AML-193 (cell line): ENCODE measurements at regions not wholly inside any gene's neighbourhood (a gene's known extent, or its start where the extent isn't known, plus 50 kb on each side); places are given as distances from the start of the nearest gene placed in this dataset.
A peak's percentile ranks its signal among the peaks of the same experiment; 100 is the strongest.
"Not testable (repeated sequence)": the region's sequence is repeated elsewhere in the genome, so short reads cannot be mapped to it uniquely, and the experiment has no call there.

Source experiments
- DNase-seq, 2 experiments: peaks; one replicate each; lab custom pipeline; 2025; lab: John Stamatoyannopoulos, UW

GRCh38 chr4:147160908-147161513, 215.3 kb upstream of the TTC29 start:
- DNase-seq: peak; percentile 18 to 42

DNA sequence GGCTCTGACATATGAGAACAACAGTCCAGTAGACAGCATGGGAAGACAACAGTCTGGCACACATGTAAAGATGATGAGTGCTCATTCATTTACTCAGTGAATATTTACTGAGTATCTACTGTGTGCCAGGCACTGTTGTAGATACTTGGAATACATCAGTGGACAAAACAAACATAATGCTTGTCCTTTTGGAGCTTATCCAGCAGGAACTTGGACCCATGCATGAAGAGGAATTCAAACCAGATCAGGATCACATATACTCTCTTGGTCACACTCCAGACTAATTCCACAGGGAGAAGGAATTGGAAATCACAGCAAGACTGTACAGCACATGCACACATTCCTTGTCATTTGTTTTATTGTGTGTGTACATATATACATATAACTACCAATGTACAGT, 217.6 kb upstream of the TTC29 start:
- DNase-seq: no peak

GRCh38 chr4:147168200-147168599, 222.5 kb upstream of the TTC29 start:
- DNase-seq: not testable (repeated sequence)

- no peak for DNase-seq
These were observed 227.7 kb upstream of the TTC29 start for GRCh38 chr4:147173322-147173721.

GRCh38 chr4:147173797-147174432, 228.3 kb upstream of the TTC29 start:
- DNase-seq: no peak

DNA sequence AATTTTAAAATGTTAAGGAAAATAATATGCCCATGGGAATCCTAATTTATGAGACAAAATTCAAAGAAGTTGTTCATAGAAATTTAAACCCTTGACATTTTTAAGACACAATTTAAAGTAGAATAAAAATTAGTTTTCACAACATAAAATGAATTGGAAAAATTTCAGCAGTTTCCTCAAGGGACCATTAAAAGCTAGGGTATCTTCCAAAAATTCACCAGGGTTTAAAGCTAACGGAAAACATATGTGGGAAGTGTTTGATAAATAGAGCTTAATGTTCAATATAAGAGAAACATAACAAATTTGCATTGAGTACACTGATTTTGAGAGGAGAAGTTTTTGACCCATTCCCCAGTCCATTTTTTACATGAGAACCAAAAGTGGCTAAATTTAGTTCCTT, 228.9 kb upstream of the TTC29 start:
- DNase-seq: no peak

DNA sequence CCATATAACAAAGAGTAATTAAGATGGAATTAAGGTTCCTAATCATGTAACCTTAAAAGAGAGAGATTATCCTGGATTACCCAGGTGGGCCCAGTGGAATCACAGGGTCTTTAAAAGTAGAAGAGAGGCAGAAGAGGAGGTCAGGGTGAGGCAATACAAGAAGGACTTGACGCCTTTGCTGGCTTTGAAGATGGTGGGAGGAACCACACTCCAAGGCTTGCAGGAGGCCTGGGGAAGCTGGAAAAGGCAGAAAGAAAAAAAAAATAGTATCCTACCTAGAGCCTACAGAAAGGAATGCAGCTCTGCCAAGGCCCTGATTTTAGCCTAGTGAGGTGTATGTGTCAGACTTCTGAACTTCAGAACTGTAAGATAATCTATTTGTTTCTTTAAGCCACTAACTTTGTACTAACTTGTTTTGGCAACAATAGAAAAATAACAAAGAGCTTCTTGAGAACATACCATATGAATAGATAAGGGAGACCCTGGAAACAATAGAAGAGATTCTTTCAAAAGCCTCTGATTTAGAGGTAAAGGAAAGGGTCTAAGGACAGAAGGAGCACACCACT, 229.9 kb upstream of the TTC29 start:
- no peak for DNase-seq

GRCh38 chr4:147182041-147182440, 236.4 kb upstream of the TTC29 start:
- no peak for DNase-seq

DNA sequence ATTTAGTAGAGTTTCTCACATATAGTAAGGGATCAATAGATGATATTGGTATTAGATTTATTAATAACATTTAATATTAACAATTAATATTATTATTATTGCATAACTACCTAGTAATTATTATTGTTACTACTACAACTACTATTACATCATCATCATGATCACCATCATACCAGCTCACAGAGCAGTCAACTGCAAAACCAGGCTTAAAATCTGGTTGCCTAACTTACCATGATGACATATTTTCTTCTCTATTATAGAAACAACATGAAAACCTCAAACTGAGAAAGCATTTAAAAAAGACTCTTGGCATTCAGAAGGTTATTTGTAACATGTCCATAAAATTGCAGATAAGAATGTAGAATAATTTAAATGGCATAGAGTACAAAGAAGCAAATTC, 247.0 kb upstream of the TTC29 start:
- no peak for DNase-seq

- no peak for DNase-seq
These were observed 248.4 kb upstream of the TTC29 start for GRCh38 chr4:147194114-147194513.

GRCh38 chr4:147194604-147195003, 248.9 kb upstream of the TTC29 start:
- no peak for DNase-seq

DNA sequence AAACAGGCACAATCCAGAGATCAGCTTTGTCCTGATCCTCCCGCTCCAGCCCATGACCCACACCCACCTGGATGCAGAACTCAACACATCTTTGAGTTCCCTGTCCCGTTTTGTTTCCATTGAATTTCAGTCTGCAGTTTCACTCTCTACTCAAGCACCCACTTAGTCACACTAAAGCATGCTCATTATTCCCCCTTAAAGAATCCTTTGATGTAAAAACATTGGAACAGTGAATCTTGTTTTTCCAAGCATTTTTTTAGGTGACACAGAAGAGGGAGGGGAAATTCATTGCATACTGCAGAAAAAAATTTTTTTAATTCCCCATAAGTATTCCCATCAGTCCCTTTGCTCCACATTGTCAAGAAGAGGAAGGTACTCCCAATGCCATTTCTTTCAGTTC, 249.7 kb upstream of the TTC29 start:
- no peak for DNase-seq

GRCh38 chr4:147198411-147199051, 252.9 kb upstream of the TTC29 start:
- DNase-seq: no peak

DNA sequence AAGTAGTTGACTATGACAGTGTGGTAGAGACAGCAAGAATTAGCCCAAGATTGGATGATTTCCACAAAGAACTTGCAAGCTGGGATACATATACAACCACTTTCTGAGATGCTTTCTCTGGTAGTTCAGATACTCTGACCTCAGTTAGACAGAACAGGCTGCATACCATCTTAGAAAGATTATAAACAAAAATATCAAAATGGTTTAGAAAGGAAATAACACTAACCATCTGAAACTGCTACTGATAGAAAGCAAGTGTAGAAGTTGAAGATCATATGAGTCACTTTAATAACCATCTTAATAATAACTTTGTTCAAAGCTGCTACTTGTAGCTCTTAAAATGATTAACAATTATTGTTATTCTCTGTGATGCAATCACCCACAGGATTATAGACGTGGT, 255.4 kb upstream of the TTC29 start:
- DNase-seq: no peak

- DNase-seq: no peak
These were observed 261.1 kb upstream of the TTC29 start for GRCh38 chr4:147206807-147207206.

GRCh38 chr4:147207911-147208310, 262.2 kb upstream of the TTC29 start:
- DNase-seq: no peak

GRCh38 chr4:147217655-147218054, 263.2 kb upstream of the EDNRA start:
- no peak for DNase-seq

GRCh38 chr4:147219145-147219544, 261.8 kb upstream of the EDNRA start:
- no peak for DNase-seq

GRCh38 chr4:147220833-147221232, 260.1 kb upstream of the EDNRA start:
- no peak for DNase-seq

- DNase-seq: no peak
These were observed 258.0 kb upstream of the EDNRA start for GRCh38 chr4:147222906-147223305.

- DNase-seq: no peak
These were observed 257.3 kb upstream of the EDNRA start for GRCh38 chr4:147223576-147223975.

GRCh38 chr4:147236806-147237205, 244.1 kb upstream of the EDNRA start:
- DNase-seq: no peak

DNA sequence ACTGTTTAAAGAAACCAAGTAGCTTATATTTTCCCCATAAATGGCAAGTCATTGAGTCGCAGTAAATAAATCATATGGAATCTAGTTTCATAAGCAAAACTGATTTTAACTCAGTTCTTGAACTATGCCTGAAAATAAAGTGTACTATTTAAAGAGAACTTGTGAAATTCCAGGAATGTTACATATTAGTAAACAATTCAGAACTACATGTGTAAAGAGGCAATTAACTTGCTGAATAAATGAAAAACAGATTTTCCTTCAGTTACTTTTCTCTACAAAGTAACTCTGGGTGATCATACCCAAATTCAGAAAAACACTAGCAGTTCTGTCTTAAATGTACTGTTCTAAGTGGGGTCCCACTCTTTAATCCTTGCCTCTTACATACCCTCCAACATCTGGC, 236.1 kb upstream of the EDNRA start:
- no peak for DNase-seq
